ENCODE measurements at regions not wholly inside any gene's neighbourhood (a gene's known extent, or its start where the extent isn't known, plus 50 kb on each side); places are given as distances from the start of the nearest gene placed in this dataset.

- H3K27me3 ChIP-seq, result no peaks in the 10 kb centered on the region
- no peak for DNase-seq (ENCODE audit: low read depth in 1 of 2, low spot score in 1 of 2)
- no peak overlapping the region for H3K27ac ChIP-seq
- TF ChIP-seq CTCF (IDR thresholded peaks at IDR 0.05; ENCODE audit: low read depth, low read length), result no peak
- H3K4me3 ChIP-seq, result no peak overlapping the region
- no peaks in the 10 kb centered on the region for H3K36me3 ChIP-seq
- H3K4me1 ChIP-seq (ENCODE audit: low read depth), result no peaks in the 10 kb centered on the region
- H3K9me3 ChIP-seq (ENCODE audit: low read depth), result no peaks in the 10 kb centered on the region
Measured at GRCh38 chr10:53108317-53108934, 335.8 kb upstream of the MBL2 start.

GRCh38 chr10:53107711-53108110 lies 335.1 kb upstream of the MBL2 start:
- no peak for DNase-seq (ENCODE audit: low read depth in 1 of 2, low spot score in 1 of 2)
- TF ChIP-seq CTCF (IDR thresholded peaks at IDR 0.05; ENCODE audit: low read depth, low read length), result no peak
- Histone ChIP-seq H3K4me1 (ENCODE audit: low read depth) (no peaks in the 10 kb centered on the region), H3K27me3 (no peaks in the 10 kb centered on the region), H3K27ac (no peak overlapping the region), H3K9me3 (ENCODE audit: low read depth) (no peaks in the 10 kb centered on the region), H3K4me3 (no peak overlapping the region), H3K36me3 (no peaks in the 10 kb centered on the region)

- Histone ChIP-seq H3K27ac (no peak overlapping the region), H3K9me3 (ENCODE audit: low read depth) (no peaks in the 10 kb centered on the region)
- TF ChIP-seq CTCF (IDR thresholded peaks at IDR 0.05; ENCODE audit: low read depth, low read length), result no peak
Measured at GRCh38 chr10:53102424-53102823, 329.8 kb upstream of the MBL2 start.

GRCh38 chr10:53093878-53094277 lies 321.3 kb upstream of the MBL2 start:
- no peaks in the 10 kb centered on the region for H3K36me3 ChIP-seq
- no peak overlapping the region for H3K27ac ChIP-seq
- no peaks in the 10 kb centered on the region for H3K9me3 ChIP-seq (ENCODE audit: low read depth)
- no peak for DNase-seq (ENCODE audit: low read depth in 1 of 2, low spot score in 1 of 2)
- no peaks in the 10 kb centered on the region for H3K4me1 ChIP-seq (ENCODE audit: low read depth)
- no peak for TF ChIP-seq CTCF (IDR thresholded peaks at IDR 0.05; ENCODE audit: low read depth, low read length)
- no peaks in the 10 kb centered on the region for H3K27me3 ChIP-seq
- H3K4me3 ChIP-seq, result no peak overlapping the region

More at GRCh38 chr10:53102424-53102823, 329.8 kb upstream of the MBL2 start:
- Histone ChIP-seq H3K4me1 (ENCODE audit: low read depth) (no peaks in the 10 kb centered on the region), H3K27me3 (no peaks in the 10 kb centered on the region), H3K4me3 (no peak overlapping the region), H3K36me3 (no peaks in the 10 kb centered on the region)
- DNase-seq (ENCODE audit: low read depth in 1 of 2, low spot score in 1 of 2), result no peak

GRCh38 chr10:53091574-53091973 lies 319.0 kb upstream of the MBL2 start:
- H3K9me3 ChIP-seq (ENCODE audit: low read depth), result no peaks in the 10 kb centered on the region
- DNase-seq (ENCODE audit: low read depth in 1 of 2, low spot score in 1 of 2), result no peak
- no peak overlapping the region for H3K27ac ChIP-seq
- no peaks in the 10 kb centered on the region for H3K36me3 ChIP-seq
- H3K4me3 ChIP-seq, result no peak overlapping the region
- H3K27me3 ChIP-seq, result no peaks in the 10 kb centered on the region
- no peak for TF ChIP-seq CTCF (IDR thresholded peaks at IDR 0.05; ENCODE audit: low read depth, low read length)
- no peaks in the 10 kb centered on the region for H3K4me1 ChIP-seq (ENCODE audit: low read depth)
